Lower leg skin (tissue), 3 donors: ENCODE measurements at regions not wholly inside any gene's neighbourhood (a gene's known extent, or its start where the extent isn't known, plus 50 kb on each side); places are given as distances from the start of the nearest gene placed in this dataset.

ENCODE experiments used
- CTCF ChIP-seq, 3 donors: fragments of 450-650 bp; IDR thresholded peaks; one replicate each; pipeline ENCODE4 v1.5.1; 2016; ENCODE audit warnings: antibody characterized with exemption in 3 of 3, mild to moderate bottlenecking in 3 of 3, moderate library complexity in 2 of 3
- POLR2A ChIP-seq, 2 donors: fragments of 450-650 bp; IDR thresholded peaks; one replicate each; pipeline ENCODE4 v1.6.1; 2016 to 2017; ENCODE audit warnings: antibody characterized with exemption in 2 of 2, mild to moderate bottlenecking in 1 of 2, moderate library complexity in 1 of 2

GRCh38 chr13:63337041-63337440 is 1921.4 kb upstream of the PCDH20 start:
- TF ChIP-seq CTCF (IDR thresholded peaks at IDR 0.05) (no peak), POLR2A (IDR thresholded peaks at IDR 0.05) (no peak)
